Astrocyte (in vitro differentiated cells and primary cell): ENCODE measurements at regions not wholly inside any gene's neighbourhood (a gene's known extent, or its start where the extent isn't known, plus 50 kb on each side); places are given as distances from the start of the nearest gene placed in this dataset.

ENCODE experiments used
- DNase-seq: peaks from one replicate; pipeline ENCODE4 v3.0.0-alpha.2; 2010; ENCODE audit warnings: low read depth
- FAIRE-seq: peaks from 2 replicates; lab custom pipeline; 2011; peaks lifted over from hg19 to GRCh38; lab: Jason Lieb, UNC
- H2AFZ ChIP-seq: 2 replicates; pipeline ENCODE4 v1.6.0; 2012; ENCODE audit warnings: low read depth, low read length, inconsistent platforms
- H3K27ac ChIP-seq: 2 replicates; pipeline ENCODE4 v1.5.1; 2011; ENCODE audit warnings: low read depth, low read length, inconsistent platforms
- H3K27me3 ChIP-seq: 2 replicates; pipeline ENCODE4 v1.6.0; 2011; ENCODE audit warnings: low read length, inconsistent platforms; ENCODE audit not compliant: insufficient read depth
- H3K36me3 ChIP-seq: 2 replicates; pipeline ENCODE4 v1.5.1; 2011; ENCODE audit warnings: low read length, inconsistent platforms; ENCODE audit not compliant: insufficient read depth
- H3K4me1 ChIP-seq: 2 replicates; pipeline ENCODE4 v1.5.1; 2011; ENCODE audit warnings: low read length, inconsistent platforms; ENCODE audit not compliant: insufficient read depth
- H3K4me2 ChIP-seq: 2 replicates; pipeline ENCODE4 v1.6.0; 2012; ENCODE audit warnings: low read length, inconsistent platforms
- H3K4me3 ChIP-seq: 2 replicates; pipeline ENCODE4 v1.5.1; 2011; ENCODE audit warnings: low read depth, mild to moderate bottlenecking, low read length, inconsistent platforms; ENCODE audit not compliant: insufficient read depth
- H3K79me2 ChIP-seq: 2 replicates; pipeline ENCODE4 v1.6.0; 2012; ENCODE audit warnings: mild to moderate bottlenecking, low read length, inconsistent platforms; ENCODE audit not compliant: insufficient read depth
- H3K9ac ChIP-seq: 2 replicates; pipeline ENCODE4 v1.6.0; 2012; ENCODE audit warnings: mild to moderate bottlenecking, low read length, inconsistent platforms
- H3K9me3 ChIP-seq: 2 replicates; pipeline ENCODE4 v1.5.1; 2012; ENCODE audit warnings: low read depth, mild to moderate bottlenecking, low read length, inconsistent platforms; ENCODE audit not compliant: insufficient read depth
- H4K20me1 ChIP-seq: 2 replicates; pipeline ENCODE4 v1.6.0; 2012; ENCODE audit warnings: low read length, inconsistent platforms; ENCODE audit not compliant: insufficient read depth
- H3K27ac Mint-ChIP-seq: one replicate; pipeline ENCODE4 v1.8.0; 2021; ENCODE audit warnings: mild to moderate bottlenecking, mixed read lengths; ENCODE audit not compliant: unreplicated experiment
- H3K27me3 Mint-ChIP-seq: one replicate; pipeline ENCODE4 v1.8.0; 2021; ENCODE audit warnings: low read depth, mixed read lengths; ENCODE audit not compliant: unreplicated experiment
- H3K36me3 Mint-ChIP-seq: one replicate; pipeline ENCODE4 v1.8.0; 2021; ENCODE audit warnings: low read depth, mixed read lengths; ENCODE audit not compliant: unreplicated experiment
- H3K4me1 Mint-ChIP-seq: one replicate; pipeline ENCODE4 v1.8.0; 2021; ENCODE audit warnings: low read depth, mixed read lengths; ENCODE audit not compliant: unreplicated experiment
- H3K4me3 Mint-ChIP-seq: one replicate; pipeline ENCODE4 v1.8.0; 2021; ENCODE audit warnings: mild to moderate bottlenecking, moderate library complexity, mixed read lengths; ENCODE audit not compliant: unreplicated experiment
- H3K9me3 Mint-ChIP-seq: one replicate; pipeline ENCODE4 v1.8.0; 2021; ENCODE audit warnings: mild to moderate bottlenecking, mixed read lengths; ENCODE audit not compliant: unreplicated experiment
- CTCF ChIP-seq: IDR thresholded peaks from 2 replicates; pipeline ENCODE4 v1.5.1; 2011; ENCODE audit warnings: low read depth, mild to moderate bottlenecking, inconsistent platforms, low read length, moderate library complexity; ENCODE audit not compliant: insufficient read depth
- EZH2 ChIP-seq: IDR thresholded peaks from 2 replicates; pipeline ENCODE4 v1.6.1; 2012; ENCODE audit warnings: mild to moderate bottlenecking, low read length, inconsistent platforms; ENCODE audit not compliant: insufficient read depth

- Histone ChIP-seq H3K27ac (no peak overlapping the region), H4K20me1 (no peaks in the 10 kb centered on the region), H3K79me2 (no peaks in the 10 kb centered on the region), H3K9ac (no peak overlapping the region), H3K4me3 (no peak overlapping the region), H3K4me2 (no peak overlapping the region), H3K36me3 (no peaks in the 10 kb centered on the region), H3K9me3 (no peaks in the 10 kb centered on the region), H3K4me1 (no peaks in the 10 kb centered on the region), H3K27me3 (no peaks in the 10 kb centered on the region), H2AFZ (no peak overlapping the region)
- Mint-ChIP-seq H3K27me3 (no peaks in the 10 kb centered on the region), H3K4me3 (no peak overlapping the region), H3K9me3 (no peaks in the 10 kb centered on the region), H3K36me3 (no peaks in the 10 kb centered on the region), H3K4me1 (peaks cover 8% of the 10 kb centered on the region), H3K27ac (no peak overlapping the region)
- DNase-seq: peak; percentile 30
- TF ChIP-seq EZH2 (no peak), CTCF (no peak)
- peak; percentile 64 for FAIRE-seq
Observed at GRCh38 chr4:114208574-114209151, 229.2 kb upstream of the ARSJ start.

- H2AFZ ChIP-seq: peak overlapping the region; percentile 45
- Mint-ChIP-seq H3K27me3 (no peaks in the 10 kb centered on the region), H3K4me1 (peaks cover 8% of the 10 kb centered on the region), H3K4me3 (no peak overlapping the region), H3K27ac (no peak overlapping the region), H3K9me3 (peaks cover 1% of the 10 kb centered on the region), H3K36me3 (no peaks in the 10 kb centered on the region)
- no peaks in the 10 kb centered on the region for H3K9me3 ChIP-seq
- H3K4me1 ChIP-seq: no peaks in the 10 kb centered on the region
- H3K4me3 ChIP-seq: no peak overlapping the region
- TF ChIP-seq CTCF (no peak), EZH2 (no peak)
- H3K4me2 ChIP-seq: no peak overlapping the region
- no peaks in the 10 kb centered on the region for H3K36me3 ChIP-seq
- H4K20me1 ChIP-seq: no peaks in the 10 kb centered on the region
- H3K79me2 ChIP-seq: no peaks in the 10 kb centered on the region
- no peak overlapping the region for H3K27ac ChIP-seq
- no peaks in the 10 kb centered on the region for H3K27me3 ChIP-seq
- no peak overlapping the region for H3K9ac ChIP-seq
- no peak for FAIRE-seq
- no peak for DNase-seq
Observed at GRCh38 chr4:114209584-114209983, 230.1 kb upstream of the ARSJ start.

GRCh38 chr4:114211556-114211955 is 232.1 kb upstream of the ARSJ start:
- H3K9ac ChIP-seq: no peak overlapping the region
- no peaks in the 10 kb centered on the region for H4K20me1 ChIP-seq
- TF ChIP-seq EZH2 (no peak), CTCF (no peak)
- H3K36me3 ChIP-seq: no peaks in the 10 kb centered on the region
- no peak overlapping the region for H3K27ac ChIP-seq
- H3K36me3 Mint-ChIP-seq: no peaks in the 10 kb centered on the region
- no peak overlapping the region for H3K4me3 Mint-ChIP-seq
- H3K9me3 Mint-ChIP-seq: peaks cover 6% of the 10 kb centered on the region
- FAIRE-seq (no peak), DNase-seq (no peak)
- peaks cover 8% of the 10 kb centered on the region for H3K4me1 Mint-ChIP-seq
- H3K4me3 ChIP-seq: no peak overlapping the region
- no peaks in the 10 kb centered on the region for H3K79me2 ChIP-seq
- no peaks in the 10 kb centered on the region for H3K27me3 ChIP-seq
- H2AFZ ChIP-seq: no peak overlapping the region
- H3K9me3 ChIP-seq: no peaks in the 10 kb centered on the region
- H3K27ac Mint-ChIP-seq: no peak overlapping the region
- no peaks in the 10 kb centered on the region for H3K27me3 Mint-ChIP-seq
- H3K4me2 ChIP-seq: no peak overlapping the region
- no peaks in the 10 kb centered on the region for H3K4me1 ChIP-seq
